ENCODE measurements at regions not wholly inside any gene's neighbourhood (a gene's known extent, or its start where the extent isn't known, plus 50 kb on each side); places are given as distances from the start of the nearest gene placed in this dataset.

- in situ Hi-C loops (cut with MboI; ENCODE audit: low sequenced_read_pairs in 4 of 4) (loop anchor here in 1 of 4 donors (25.0 kb wide), 1 partner anchor 101 kb away; no protein-coding TSS in a partner anchor), intact Hi-C loops (cut with DNase I; ENCODE audit: low total_unique reads) (no loop called here)
- DNase-seq (no peak), ATAC-seq (no peak)
- Histone ChIP-seq H3K4me3 (no peak overlapping the region), H3K36me3 (no peaks in the 10 kb centered on the region), H3K9me3 (no peaks in the 10 kb centered on the region), H3K4me1 (no peaks in the 10 kb centered on the region), H3K27me3 (no peaks in the 10 kb centered on the region), H3K27ac (no peak overlapping the region)
- no peak for TF ChIP-seq POLR2A (IDR thresholded peaks at IDR 0.05)
- no peak for TF ChIP-seq CTCF (IDR thresholded peaks at IDR 0.05 in 4 of 5, conservative IDR thresholded peaks at IDR 0.05 in 1 of 5)
Measured at GRCh38 chr9:14961372-14962068, 51.3 kb upstream of the FREM1 start.

GRCh38 chr9:14960881-14961280, 50.7 kb upstream of the FREM1 start:
- Histone ChIP-seq H3K27me3 (no peaks in the 10 kb centered on the region), H3K36me3 (no peaks in the 10 kb centered on the region), H3K4me3 (no peak overlapping the region), H3K27ac (no peak overlapping the region), H3K4me1 (no peaks in the 10 kb centered on the region), H3K9me3 (no peaks in the 10 kb centered on the region)
- DNase-seq (no peak), ATAC-seq (no peak)
- TF ChIP-seq POLR2A (IDR thresholded peaks at IDR 0.05) (no peak), CTCF (IDR thresholded peaks at IDR 0.05 in 4 of 5, conservative IDR thresholded peaks at IDR 0.05 in 1 of 5) (no peak)
- intact Hi-C loops (cut with DNase I; ENCODE audit: low total_unique reads) (no loop called here), in situ Hi-C loops (cut with MboI; ENCODE audit: low sequenced_read_pairs in 4 of 4) (loop anchor here in 1 of 4 donors (25.0 kb wide), 1 partner anchor 101 kb away; no protein-coding TSS in a partner anchor)
